HL-60/S4 treated with retinoic acid at 250 ng/mL for 4 days and 3 days (cell line): ENCODE measurements at regions not wholly inside any gene's neighbourhood (a gene's known extent, or its start where the extent isn't known, plus 50 kb on each side); places are given as distances from the start of the nearest gene placed in this dataset.
"Not testable (repeated sequence)": the region's sequence is repeated elsewhere in the genome, so short reads cannot be mapped to it uniquely, and the experiment has no call there.

Experiments
- in situ Hi-C: fragments of 300-500 bp; cut with MboI; formaldehyde crosslinking; loops from 2 replicates; pipeline ENCODE4 v1.7.0; 2022; ENCODE audit warnings: low sequenced_read_pairs

- in situ Hi-C loops: not testable (repeated sequence)
Observed at GRCh38 chr2:111282162-111282561, 161.4 kb downstream of the BCL2L11 start.

GRCh38 chr2:111287646-111288568, 167.2 kb downstream of the BCL2L11 start:
- in situ Hi-C loops: not testable (repeated sequence)

GRCh38 chr2:111290370-111290769, 169.7 kb downstream of the BCL2L11 start:
- in situ Hi-C loops: not testable (repeated sequence)

- in situ Hi-C loops: not testable (repeated sequence)
Observed at GRCh38 chr2:111291566-111291965, 170.9 kb downstream of the BCL2L11 start.

- in situ Hi-C loops: not testable (repeated sequence)
Observed at GRCh38 chr2:111292232-111292968, 171.7 kb downstream of the BCL2L11 start.

- in situ Hi-C loops: not testable (repeated sequence)
Observed at GRCh38 chr2:111294699-111295098, 174.0 kb downstream of the BCL2L11 start.

- in situ Hi-C loops: not testable (repeated sequence)
Observed at GRCh38 chr2:111296122-111296804, 175.5 kb downstream of the BCL2L11 start.

- in situ Hi-C loops: not testable (repeated sequence)
Observed at GRCh38 chr2:111297128-111297527, 176.4 kb downstream of the BCL2L11 start.

GRCh38 chr2:111298927-111299326, 178.2 kb downstream of the BCL2L11 start:
- in situ Hi-C loops: not testable (repeated sequence)

GRCh38 chr2:111299635-111300034, 178.9 kb downstream of the BCL2L11 start:
- in situ Hi-C loops: not testable (repeated sequence)

GRCh38 chr2:111301677-111302076, 181.0 kb downstream of the BCL2L11 start:
- in situ Hi-C loops: not testable (repeated sequence)

- in situ Hi-C loops: not testable (repeated sequence)
Observed at GRCh38 chr2:111302397-111303218, 181.9 kb downstream of the BCL2L11 start.

GRCh38 chr2:111307302-111307701, 186.6 kb downstream of the BCL2L11 start:
- in situ Hi-C loops: not testable (repeated sequence)

- in situ Hi-C loops: not testable (repeated sequence)
Observed at GRCh38 chr2:111309231-111310075, 188.7 kb downstream of the BCL2L11 start.

GRCh38 chr2:111310395-111310794, 189.7 kb downstream of the BCL2L11 start:
- in situ Hi-C loops: not testable (repeated sequence)

GRCh38 chr2:111311568-111311967, 190.9 kb downstream of the BCL2L11 start:
- in situ Hi-C loops: not testable (repeated sequence)

- in situ Hi-C loops: not testable (repeated sequence)
Observed at GRCh38 chr2:111312897-111313607, 192.3 kb downstream of the BCL2L11 start.

GRCh38 chr2:111313711-111314110, 193.0 kb downstream of the BCL2L11 start:
- in situ Hi-C loops: not testable (repeated sequence)
